Stimulated activated naive CD8-positive, alpha-beta T cell treated with anti-CD3 and anti-CD28 coated beads, Interleukin-15, Interleukin-2, amounts not matched to agents 100 ng/mL and 50 ng/mL, for 24 hours (primary cell): ENCODE measurements at regions not wholly inside any gene's neighbourhood (a gene's known extent, or its start where the extent isn't known, plus 50 kb on each side); places are given as distances from the start of the nearest gene placed in this dataset.

Experiments used
- H3K27ac Mint-ChIP-seq: one replicate; pipeline ENCODE4 v1.8.0; 2021; ENCODE audit warnings: mild to moderate bottlenecking, mixed read lengths
- H3K27me3 Mint-ChIP-seq: one replicate; pipeline ENCODE4 v1.8.0; 2021; ENCODE audit warnings: mixed read lengths
- H3K36me3 Mint-ChIP-seq: one replicate; pipeline ENCODE4 v1.8.0; 2021; ENCODE audit warnings: low read depth, mixed read lengths
- H3K4me1 Mint-ChIP-seq: one replicate; pipeline ENCODE4 v1.8.0; 2021; ENCODE audit warnings: low read depth, mixed read lengths
- H3K4me3 Mint-ChIP-seq: one replicate; pipeline ENCODE4 v1.8.0; 2021; ENCODE audit warnings: mild to moderate bottlenecking, mixed read lengths
- H3K9me3 Mint-ChIP-seq: one replicate; pipeline ENCODE4 v1.8.0; 2021; ENCODE audit warnings: mixed read lengths

DNA sequence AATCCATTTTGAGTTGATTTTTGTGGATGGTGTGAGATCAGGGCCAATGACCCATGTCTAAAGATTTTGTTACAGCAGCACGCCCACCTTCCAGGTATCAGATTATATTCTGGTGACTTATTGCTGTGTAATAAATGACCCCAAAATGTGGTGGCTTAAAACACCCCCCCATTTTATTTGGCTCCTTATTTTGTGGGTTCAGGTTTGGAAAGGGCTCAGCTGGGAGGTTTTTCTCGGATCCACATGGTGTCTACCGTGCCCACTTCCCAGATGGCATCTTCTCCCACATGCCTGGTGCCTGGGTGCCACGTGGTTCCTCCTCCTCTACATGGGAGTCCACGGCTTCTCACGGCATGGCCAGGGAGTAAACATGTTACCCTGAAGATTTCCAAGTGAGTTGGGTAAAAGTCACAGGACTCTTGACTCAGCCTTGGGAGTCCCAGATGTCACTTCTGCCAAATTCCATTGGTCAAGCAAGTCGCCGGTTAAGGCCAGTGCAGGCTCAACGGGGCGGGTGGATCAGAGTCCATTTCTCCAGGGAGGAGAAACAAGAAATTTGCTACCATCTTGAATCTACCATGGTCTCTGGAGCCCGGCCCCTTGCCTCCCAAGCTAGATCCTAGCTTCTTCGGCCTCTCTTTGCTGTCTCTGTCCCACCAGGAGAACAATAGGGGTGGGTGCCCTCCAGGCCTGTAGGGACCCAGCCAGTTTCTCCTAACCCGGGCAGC is 214.3 kb downstream of the KIF26A start:
- no peak overlapping the region for H3K4me3 Mint-ChIP-seq
- H3K4me1 Mint-ChIP-seq = no peaks in the 10 kb centered on the region
- H3K9me3 Mint-ChIP-seq = peaks cover 8% of the 10 kb centered on the region
- no peak overlapping the region for H3K27ac Mint-ChIP-seq
- H3K36me3 Mint-ChIP-seq = no peaks in the 10 kb centered on the region
- no peaks in the 10 kb centered on the region for H3K27me3 Mint-ChIP-seq

DNA sequence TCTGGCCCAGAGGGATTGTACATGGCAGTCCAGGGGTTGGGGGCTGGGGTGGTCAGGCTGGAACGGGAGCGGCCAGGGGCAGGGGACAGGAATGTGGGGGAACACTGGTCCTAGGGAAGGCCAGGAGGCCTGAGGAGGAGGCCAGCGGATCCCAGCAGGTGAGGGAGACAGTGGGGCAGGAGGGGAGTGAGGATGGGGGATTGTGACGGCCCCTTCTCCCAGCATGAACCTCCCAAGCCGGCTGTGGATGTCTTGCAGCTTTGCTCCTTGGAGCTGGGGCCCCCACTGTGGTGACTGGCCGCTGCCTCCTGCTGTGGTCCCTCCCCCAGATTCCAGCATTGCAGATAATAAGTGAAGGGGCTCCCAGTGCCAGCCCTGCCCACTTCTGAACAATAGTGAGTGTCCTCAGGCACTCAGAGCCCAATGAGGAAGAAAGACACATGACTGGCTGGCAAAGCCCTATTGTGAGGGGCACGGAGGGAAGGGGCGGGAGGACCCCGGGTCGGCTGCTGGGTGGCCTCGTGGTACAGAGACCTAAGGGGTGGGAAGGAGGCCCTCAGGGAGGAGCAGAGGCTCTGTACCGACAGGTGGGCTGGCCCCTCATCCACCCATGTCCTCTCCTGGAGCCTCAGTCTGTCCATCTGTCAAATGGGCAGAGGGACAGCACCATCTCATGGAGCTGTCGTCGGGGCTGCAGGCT is 215.0 kb downstream of the KIF26A start:
- Mint-ChIP-seq H3K27ac (no peak overlapping the region), H3K9me3 (peaks cover 2% of the 10 kb centered on the region), H3K4me1 (no peaks in the 10 kb centered on the region)

DNA sequence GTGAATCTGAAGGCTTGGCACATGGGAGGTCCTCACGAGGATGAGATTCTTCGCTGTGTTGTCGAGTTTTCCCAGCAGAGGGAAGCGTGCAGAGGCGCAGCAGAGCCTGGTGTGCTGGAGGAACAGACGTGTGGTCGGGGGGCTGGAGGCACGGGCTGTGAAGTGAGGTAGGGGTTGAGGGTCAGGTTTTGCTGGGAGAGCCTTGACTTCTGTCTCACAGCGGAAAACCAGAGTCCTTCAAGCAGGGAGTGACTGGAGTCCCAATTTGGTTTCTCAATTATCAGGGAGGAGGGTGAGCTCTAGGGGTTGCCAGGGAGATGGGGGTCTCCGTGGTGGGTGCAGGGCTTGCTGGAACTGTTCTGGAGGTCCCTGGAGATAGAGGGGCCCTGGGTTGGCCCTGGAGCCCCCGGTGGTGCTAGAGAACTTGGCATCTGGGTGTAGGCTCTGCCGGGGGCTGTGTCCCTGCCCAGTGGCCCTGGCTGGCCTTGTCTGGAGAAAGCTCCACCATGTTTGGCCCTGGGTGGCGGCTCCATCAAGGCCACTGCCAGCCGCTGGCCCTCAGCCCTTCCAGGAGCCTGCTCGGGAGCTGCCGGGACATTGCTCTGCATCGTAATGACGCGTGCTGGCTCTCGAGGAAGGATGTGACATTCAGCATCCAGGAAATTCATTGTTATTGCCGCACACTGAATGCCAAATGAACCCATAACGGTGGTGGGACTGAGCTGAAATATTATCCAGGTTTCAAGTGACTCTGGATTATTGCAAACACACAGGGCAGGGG is 215.7 kb downstream of the KIF26A start:
- Mint-ChIP-seq H3K9me3 (no peaks in the 10 kb centered on the region), H3K27ac (no peak overlapping the region), H3K36me3 (no peaks in the 10 kb centered on the region), H3K4me3 (no peak overlapping the region), H3K27me3 (no peaks in the 10 kb centered on the region), H3K4me1 (no peaks in the 10 kb centered on the region)

More for the DNA sequence above, 215.0 kb downstream of the KIF26A start:
- Mint-ChIP-seq H3K4me3 (no peak overlapping the region), H3K27me3 (no peaks in the 10 kb centered on the region), H3K36me3 (no peaks in the 10 kb centered on the region)

DNA sequence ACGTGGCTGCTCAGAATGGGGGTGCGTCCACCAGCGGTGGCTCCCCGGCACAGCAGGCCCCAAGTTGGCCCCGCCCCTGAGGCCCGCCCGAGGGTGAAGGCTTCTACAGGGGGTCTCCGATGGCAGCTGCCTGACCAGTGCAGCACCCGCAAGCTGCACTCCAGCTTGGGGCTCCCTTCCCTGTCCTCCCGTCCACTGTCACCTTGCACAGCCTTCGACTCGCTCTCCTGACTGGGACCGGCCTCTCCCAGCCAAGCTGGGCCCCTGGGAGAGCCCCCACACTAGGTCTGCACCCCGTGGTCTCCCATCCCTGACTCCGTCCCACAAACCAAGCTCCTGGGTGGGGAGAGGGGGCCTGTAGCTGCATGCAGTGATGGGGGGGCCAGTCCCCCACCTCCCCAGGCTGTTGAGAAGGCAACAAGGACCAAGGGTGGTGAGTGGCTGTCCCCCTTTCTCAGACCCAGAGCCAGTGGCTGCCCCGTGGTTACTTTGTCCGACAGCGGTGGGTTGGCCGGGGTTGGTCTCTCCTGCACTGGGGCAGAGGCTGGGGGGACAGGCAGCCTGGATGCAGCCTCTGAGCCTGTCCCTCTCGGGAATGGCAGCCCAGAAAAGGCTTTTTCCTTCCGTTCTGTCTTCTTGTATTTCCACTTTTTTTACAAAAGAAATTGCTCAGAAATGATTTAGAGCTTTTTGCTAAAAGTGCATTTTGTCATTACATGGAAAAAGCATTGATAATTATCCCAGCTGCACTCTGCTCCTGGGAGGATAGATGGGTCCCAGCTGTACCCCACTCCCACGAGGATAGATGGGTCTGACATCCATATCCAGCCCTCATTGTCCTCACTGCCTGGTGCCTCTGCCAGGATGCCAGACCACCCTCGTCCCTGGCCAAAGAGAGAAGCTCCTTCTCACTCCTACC is 217.0 kb downstream of the KIF26A start:
- H3K27ac Mint-ChIP-seq = no peak overlapping the region
- no peak overlapping the region for H3K4me3 Mint-ChIP-seq
- H3K4me1 Mint-ChIP-seq = no peaks in the 10 kb centered on the region
- H3K36me3 Mint-ChIP-seq = no peaks in the 10 kb centered on the region
- no peaks in the 10 kb centered on the region for H3K9me3 Mint-ChIP-seq
- no peaks in the 10 kb centered on the region for H3K27me3 Mint-ChIP-seq

DNA sequence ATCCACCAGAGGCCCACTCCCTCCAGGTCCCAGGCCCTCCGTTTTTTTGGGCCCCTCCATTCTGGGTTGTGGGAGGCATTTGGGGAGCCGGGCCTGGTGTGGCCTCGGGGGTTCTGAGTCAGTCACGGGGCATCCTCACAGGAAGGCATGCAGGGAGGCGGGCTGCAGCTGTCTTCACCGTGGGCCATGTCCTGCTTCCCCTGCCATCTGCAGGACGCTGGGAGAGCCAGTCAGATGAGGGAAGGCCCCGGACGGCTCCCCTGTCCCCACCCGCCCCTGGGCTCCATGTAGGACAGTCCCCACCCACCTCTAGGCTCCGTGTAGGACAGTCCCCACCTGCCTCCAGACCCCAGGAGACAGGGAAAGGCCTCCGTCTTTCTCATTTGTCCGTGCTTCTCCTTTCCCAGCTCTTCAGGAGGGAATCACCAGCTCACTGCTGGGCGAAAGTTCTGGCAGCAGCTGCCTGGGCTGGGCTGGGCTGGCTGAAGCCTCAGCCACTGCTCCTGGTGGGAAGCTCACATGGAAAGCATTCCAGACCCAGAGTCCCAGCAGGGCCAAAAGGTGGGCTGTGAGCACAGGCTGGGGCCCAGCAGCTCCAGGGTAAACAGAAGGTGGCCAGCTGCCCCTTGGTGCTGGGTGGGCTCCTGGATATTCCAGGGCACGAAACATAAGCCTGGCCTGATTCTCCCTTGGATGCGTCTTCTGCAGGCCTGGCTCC is 217.8 kb downstream of the KIF26A start:
- Mint-ChIP-seq H3K27ac (no peak overlapping the region), H3K4me3 (no peak overlapping the region)

DNA sequence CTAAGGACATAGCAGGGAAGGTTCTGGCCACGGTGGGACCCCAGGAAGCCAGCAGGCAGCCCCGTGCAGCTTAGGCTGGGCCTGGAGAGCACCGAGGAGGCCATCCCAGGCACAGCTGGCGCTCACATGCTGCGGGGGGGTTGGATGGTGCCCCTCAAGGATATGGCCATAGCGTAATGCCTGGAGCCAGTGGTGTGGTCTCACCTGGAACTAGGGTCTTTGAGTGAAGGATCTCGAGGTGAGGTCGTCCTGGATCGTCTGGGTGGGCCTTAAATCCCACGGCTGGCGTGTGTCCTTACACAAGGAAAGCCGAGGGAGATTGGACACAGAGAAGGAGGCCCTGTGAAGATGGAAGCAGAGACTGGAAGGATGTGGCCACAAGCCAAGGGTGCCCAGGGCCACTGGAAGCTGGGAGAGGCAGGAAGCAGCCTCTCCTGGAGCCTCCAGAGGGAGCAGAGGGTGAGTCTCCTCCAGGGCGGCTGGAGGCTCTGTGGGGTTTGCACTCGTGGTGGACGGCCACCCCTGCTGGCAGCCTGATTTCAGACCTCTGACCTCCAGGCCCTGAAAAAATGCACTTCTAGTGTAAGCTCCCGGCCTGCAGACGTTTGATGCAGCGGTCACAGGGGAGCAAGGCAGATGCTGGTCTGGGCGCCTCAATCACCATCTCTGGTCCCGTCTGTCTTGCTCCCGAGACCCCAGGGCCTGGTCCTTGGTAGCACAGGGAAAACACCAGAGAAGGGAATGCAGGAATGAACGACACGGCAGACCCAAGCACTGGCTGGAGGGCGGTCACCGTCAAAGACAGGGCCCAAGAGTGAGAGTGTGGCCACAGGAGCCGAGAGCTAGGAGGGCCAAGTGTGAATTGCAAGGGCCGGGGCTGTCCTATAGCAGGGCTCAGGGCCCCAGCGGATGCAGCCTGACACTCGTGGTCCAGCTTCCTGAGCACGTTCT is 218.6 kb downstream of the KIF26A start:
- Mint-ChIP-seq H3K9me3 (no peaks in the 10 kb centered on the region), H3K36me3 (no peaks in the 10 kb centered on the region), H3K4me3 (no peak overlapping the region), H3K27me3 (no peaks in the 10 kb centered on the region), H3K27ac (no peak overlapping the region), H3K4me1 (no peaks in the 10 kb centered on the region)

More for the DNA sequence above, 217.8 kb downstream of the KIF26A start:
- Mint-ChIP-seq H3K9me3 (no peaks in the 10 kb centered on the region), H3K4me1 (no peaks in the 10 kb centered on the region), H3K36me3 (no peaks in the 10 kb centered on the region), H3K27me3 (no peaks in the 10 kb centered on the region)

DNA sequence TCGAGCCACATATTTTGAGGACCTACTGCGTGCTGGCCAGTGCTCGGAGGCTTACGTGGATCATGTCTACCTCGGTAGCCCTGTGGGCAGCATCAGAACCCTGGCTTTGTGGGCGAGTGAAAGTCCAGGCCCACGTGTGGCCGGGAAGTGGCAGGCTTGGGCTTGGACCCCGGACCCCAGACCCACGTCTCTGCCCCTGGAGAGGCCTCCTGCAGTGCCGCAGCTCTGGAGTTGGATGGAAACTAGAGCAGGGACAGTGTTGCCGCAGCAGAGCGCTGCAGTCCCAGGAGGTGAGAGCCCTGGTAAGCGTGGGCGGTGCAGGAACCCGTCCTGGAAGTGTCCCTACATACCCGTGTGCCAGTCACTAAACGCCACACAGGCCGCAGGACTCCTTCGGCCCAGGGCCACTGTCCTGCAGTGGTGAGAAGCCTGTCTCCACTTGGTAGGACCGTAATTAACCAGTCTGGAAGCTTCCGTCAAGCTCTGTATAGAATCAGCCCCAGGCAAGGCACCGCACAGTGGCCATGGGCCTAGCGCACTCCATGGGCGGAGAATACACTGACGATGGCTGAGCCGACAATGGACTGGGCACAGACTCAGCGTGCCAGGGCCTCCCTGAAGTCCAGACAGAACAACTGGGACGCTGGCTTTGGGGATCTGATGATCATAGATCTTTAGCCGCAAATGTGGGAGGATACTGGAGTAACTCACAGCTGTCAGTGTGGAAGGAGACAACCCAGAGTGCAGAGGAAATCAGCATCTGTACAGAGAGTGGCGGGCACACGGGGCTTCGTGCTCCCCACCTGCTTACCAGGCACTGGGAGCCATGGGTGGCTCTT is 219.5 kb downstream of the KIF26A start:
- no peaks in the 10 kb centered on the region for H3K27me3 Mint-ChIP-seq
- H3K36me3 Mint-ChIP-seq = no peaks in the 10 kb centered on the region
- no peaks in the 10 kb centered on the region for H3K4me1 Mint-ChIP-seq
- H3K27ac Mint-ChIP-seq = no peak overlapping the region
- H3K4me3 Mint-ChIP-seq = no peak overlapping the region
- H3K9me3 Mint-ChIP-seq = no peaks in the 10 kb centered on the region

DNA sequence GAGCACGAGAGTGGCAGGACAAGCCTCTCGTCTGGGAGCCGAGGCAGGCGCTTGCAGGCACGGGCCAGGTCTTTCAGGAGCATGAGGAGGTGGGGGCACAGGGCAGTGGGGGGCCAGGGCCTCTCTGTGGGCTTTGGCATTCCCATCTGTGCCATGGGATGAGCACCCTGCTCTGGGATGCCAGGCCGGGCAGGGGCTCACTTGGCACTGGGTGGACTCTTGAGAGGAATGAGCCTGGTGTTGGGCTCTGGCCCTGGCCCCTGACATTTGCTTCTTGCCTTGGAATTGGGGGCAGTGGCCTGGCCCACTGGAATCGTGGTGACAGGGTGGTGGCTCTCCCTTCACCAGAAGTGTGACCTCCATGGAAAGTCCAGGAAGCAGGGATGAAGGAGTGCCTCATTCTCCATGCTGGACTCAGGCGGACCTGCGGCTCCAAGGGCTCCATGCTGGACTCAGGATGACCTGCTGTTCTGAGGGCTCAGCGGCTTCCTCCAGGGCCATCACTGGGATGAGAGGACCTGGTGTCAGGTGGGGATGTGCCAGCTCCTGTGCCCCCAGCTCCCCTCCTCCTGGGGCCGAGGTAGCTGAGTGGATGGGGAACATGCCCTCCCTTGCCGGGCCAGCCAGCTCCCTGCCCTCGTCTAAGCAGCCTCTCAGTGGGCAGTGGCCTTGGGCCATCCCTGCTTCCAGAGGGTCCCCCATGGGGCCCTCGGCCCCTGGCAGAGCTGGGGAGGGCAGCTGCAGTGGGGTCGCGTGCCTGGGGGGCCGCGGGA is 220.3 kb downstream of the KIF26A start:
- no peak overlapping the region for H3K27ac Mint-ChIP-seq
- H3K36me3 Mint-ChIP-seq = no peaks in the 10 kb centered on the region
- H3K4me1 Mint-ChIP-seq = no peaks in the 10 kb centered on the region
- no peaks in the 10 kb centered on the region for H3K27me3 Mint-ChIP-seq
- no peak overlapping the region for H3K4me3 Mint-ChIP-seq
- H3K9me3 Mint-ChIP-seq = no peaks in the 10 kb centered on the region

DNA sequence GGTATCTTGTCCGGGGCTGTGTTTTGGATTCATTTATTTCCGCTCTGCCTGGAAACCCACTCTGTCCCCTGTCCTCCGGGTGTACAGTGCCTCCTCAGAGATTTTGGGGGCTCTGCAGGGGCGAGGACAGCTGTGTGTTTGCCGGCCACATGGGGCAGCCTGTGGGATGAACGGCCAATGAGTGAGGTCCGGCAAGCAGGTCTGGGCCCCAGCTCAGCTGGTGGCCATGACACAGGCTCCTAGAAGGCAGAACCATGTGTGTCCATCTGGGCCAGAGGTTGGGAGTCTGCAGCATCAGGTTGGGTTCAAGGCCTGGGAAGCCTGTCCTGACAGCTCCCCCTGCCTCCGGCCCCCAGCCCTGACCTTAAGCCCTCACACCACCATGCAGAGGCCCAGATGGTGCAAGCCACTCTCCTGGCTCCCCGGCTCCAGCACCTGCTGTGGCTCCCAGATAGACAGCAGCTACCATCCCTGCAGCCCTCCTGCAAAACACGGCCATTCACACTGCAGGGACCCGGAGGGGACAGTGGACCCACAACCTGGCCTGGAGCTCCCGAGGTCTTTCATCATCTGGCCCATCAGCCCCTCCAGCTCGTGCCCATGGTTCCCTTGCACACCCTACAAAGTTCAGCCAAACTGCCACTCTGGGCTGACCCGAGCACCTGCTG is 220.1 kb upstream of the C14orf180 start:
- Mint-ChIP-seq H3K36me3 (no peaks in the 10 kb centered on the region), H3K4me1 (no peaks in the 10 kb centered on the region), H3K9me3 (no peaks in the 10 kb centered on the region), H3K27ac (no peak overlapping the region), H3K4me3 (no peak overlapping the region), H3K27me3 (no peaks in the 10 kb centered on the region)

DNA sequence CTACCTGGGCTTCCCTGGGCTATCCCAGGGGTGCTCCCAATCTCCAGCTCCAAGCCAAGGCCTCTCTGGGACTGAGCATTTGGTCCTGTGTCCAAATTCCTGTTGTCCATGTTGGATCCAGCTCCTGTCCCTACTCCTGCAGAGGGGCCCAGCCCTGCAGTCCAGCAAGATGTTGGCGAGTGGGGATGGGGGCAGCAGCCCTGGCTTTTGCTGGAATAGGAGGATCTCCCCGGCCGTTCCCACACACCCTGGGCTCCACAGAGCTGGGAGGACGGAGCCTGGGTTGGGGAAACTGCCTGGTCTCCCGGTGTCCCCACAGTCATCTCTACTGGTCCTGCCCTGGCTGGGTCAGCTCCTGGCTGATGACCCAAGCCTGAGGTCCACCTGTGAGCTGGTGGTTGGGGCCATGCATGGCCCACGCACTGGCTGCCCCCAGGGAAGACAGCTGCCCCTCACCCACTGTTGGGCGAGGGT is 219.6 kb upstream of the C14orf180 start:
- H3K9me3 Mint-ChIP-seq = no peaks in the 10 kb centered on the region
- H3K27ac Mint-ChIP-seq = no peak overlapping the region

DNA sequence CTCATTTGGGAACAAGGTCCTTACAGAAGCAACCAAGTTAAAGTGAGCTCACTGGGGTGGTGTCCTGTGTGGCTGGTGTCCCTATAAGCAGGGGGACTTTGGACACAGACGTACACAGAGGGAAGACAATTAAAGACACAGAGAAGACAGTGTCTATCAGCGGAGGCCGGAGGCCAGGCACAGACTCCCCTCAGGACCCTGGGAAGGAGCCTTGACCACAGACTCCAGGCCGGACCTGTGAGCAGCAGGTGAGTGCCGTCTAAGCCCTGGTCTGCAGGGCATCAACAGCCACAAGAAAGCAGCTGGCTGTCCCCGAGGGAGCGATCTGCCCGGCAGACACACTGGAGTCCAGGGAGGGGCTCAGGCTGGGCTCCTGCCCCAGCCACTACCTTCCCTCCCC is 219.1 kb upstream of the C14orf180 start:
- Mint-ChIP-seq H3K9me3 (no peaks in the 10 kb centered on the region), H3K4me3 (no peak overlapping the region), H3K36me3 (no peaks in the 10 kb centered on the region), H3K27ac (no peak overlapping the region), H3K27me3 (no peaks in the 10 kb centered on the region), H3K4me1 (no peaks in the 10 kb centered on the region)

More for the DNA sequence above, 219.6 kb upstream of the C14orf180 start:
- H3K4me1 Mint-ChIP-seq = no peaks in the 10 kb centered on the region
- H3K4me3 Mint-ChIP-seq = no peak overlapping the region
- no peaks in the 10 kb centered on the region for H3K36me3 Mint-ChIP-seq
- H3K27me3 Mint-ChIP-seq = no peaks in the 10 kb centered on the region
